ENCODE measurements at regions not wholly inside any gene's neighbourhood (a gene's known extent, or its start where the extent isn't known, plus 50 kb on each side); places are given as distances from the start of the nearest gene placed in this dataset.

GRCh38 chr5:178793151-178793550 lies 62.7 kb upstream of the ZNF354A start:
- peak; percentile 60 for TF ChIP-seq CTCF (IDR thresholded peaks at IDR 0.05)

- no peak for TF ChIP-seq CTCF (IDR thresholded peaks at IDR 0.05)
Measured at GRCh38 chr5:178791976-178792375, 61.5 kb upstream of the ZNF354A start.

- TF ChIP-seq CTCF (IDR thresholded peaks at IDR 0.05): no peak
Measured at GRCh38 chr5:178790371-178790770, 59.9 kb upstream of the ZNF354A start.

GRCh38 chr5:178788381-178789085 lies 58.1 kb upstream of the ZNF354A start:
- TF ChIP-seq CTCF (IDR thresholded peaks at IDR 0.05): no peak

- no peak for TF ChIP-seq CTCF (IDR thresholded peaks at IDR 0.05)
Measured at GRCh38 chr5:178787889-178788288, 57.4 kb upstream of the ZNF354A start.

GRCh38 chr5:178786859-178787499 lies 56.5 kb upstream of the ZNF354A start:
- no peak for TF ChIP-seq CTCF (IDR thresholded peaks at IDR 0.05)

- TF ChIP-seq CTCF (IDR thresholded peaks at IDR 0.05): no peak
Measured at GRCh38 chr5:178786417-178786816, 56.0 kb upstream of the ZNF354A start.
